Central memory CD8-positive, alpha-beta T cell (primary cell): ENCODE measurements at regions not wholly inside any gene's neighbourhood (a gene's known extent, or its start where the extent isn't known, plus 50 kb on each side); places are given as distances from the start of the nearest gene placed in this dataset.

Experiments
- ATAC-seq: fragments of 150-1000 bp; cut with Tn5 transposase; replicated peaks from 2 replicates; pipeline ENCODE4 v1.10.0; 2022; ENCODE audit warnings: mild to moderate bottlenecking, moderate FRiP score, moderate number of reproducible peaks; ENCODE audit not compliant: poor library complexity, severe bottlenecking; ENCODE audit errors: extremely low read depth
- DNase-seq, 2 donors: peaks; one replicate each; pipeline ENCODE4 v3.0.0; 2021; ENCODE audit warnings: low spot score in 2 of 2
- H3K27ac Mint-ChIP-seq: one replicate; pipeline ENCODE4 v1.8.0; 2022; ENCODE audit warnings: low read depth, mild to moderate bottlenecking, moderate library complexity, mixed read lengths
- H3K27me3 Mint-ChIP-seq: one replicate; pipeline ENCODE4 v1.8.0; 2022; ENCODE audit warnings: mixed read lengths
- H3K36me3 Mint-ChIP-seq: one replicate; pipeline ENCODE4 v1.8.0; 2022; ENCODE audit warnings: mild to moderate bottlenecking, moderate library complexity, mixed read lengths; ENCODE audit not compliant: insufficient read depth
- H3K4me1 Mint-ChIP-seq: one replicate; pipeline ENCODE4 v1.8.0; 2022; ENCODE audit warnings: mixed read lengths
- H3K4me3 Mint-ChIP-seq: one replicate; pipeline ENCODE4 v1.8.0; 2022; ENCODE audit warnings: mild to moderate bottlenecking, moderate library complexity, mixed read lengths
- H3K9me3 Mint-ChIP-seq: one replicate; pipeline ENCODE4 v1.8.0; 2022; ENCODE audit warnings: mixed read lengths

GRCh38 chr22:47332246-47332980 is 570.0 kb downstream of the TBC1D22A start:
- H3K4me1 Mint-ChIP-seq = no peaks in the 10 kb centered on the region
- no peak overlapping the region for H3K27ac Mint-ChIP-seq
- no peak for DNase-seq
- no peak for ATAC-seq
- no peaks in the 10 kb centered on the region for H3K36me3 Mint-ChIP-seq
- H3K9me3 Mint-ChIP-seq = peaks cover 8% of the 10 kb centered on the region
- no peak overlapping the region for H3K4me3 Mint-ChIP-seq
- peaks cover 37% of the 10 kb centered on the region for H3K27me3 Mint-ChIP-seq

GRCh38 chr22:47331750-47332149 is 569.3 kb downstream of the TBC1D22A start:
- no peak for ATAC-seq

GRCh38 chr22:47329727-47330650 is 567.5 kb downstream of the TBC1D22A start:
- H3K36me3 Mint-ChIP-seq = no peaks in the 10 kb centered on the region
- H3K27ac Mint-ChIP-seq = no peak overlapping the region
- DNase-seq (no peak), ATAC-seq (no peak)
- H3K4me3 Mint-ChIP-seq = no peak overlapping the region
- no peaks in the 10 kb centered on the region for H3K4me1 Mint-ChIP-seq
- H3K27me3 Mint-ChIP-seq = peaks cover 37% of the 10 kb centered on the region
- no peaks in the 10 kb centered on the region for H3K9me3 Mint-ChIP-seq

More at GRCh38 chr22:47331750-47332149, 569.3 kb downstream of the TBC1D22A start:
- Mint-ChIP-seq H3K4me1 (no peaks in the 10 kb centered on the region), H3K27ac (no peak overlapping the region), H3K9me3 (peaks cover 8% of the 10 kb centered on the region), H3K27me3 (peaks cover 37% of the 10 kb centered on the region), H3K36me3 (no peaks in the 10 kb centered on the region), H3K4me3 (no peak overlapping the region)
- DNase-seq = no peak

GRCh38 chr22:47328550-47329243 is 566.2 kb downstream of the TBC1D22A start:
- Mint-ChIP-seq H3K36me3 (no peaks in the 10 kb centered on the region), H3K27me3 (peaks cover 37% of the 10 kb centered on the region), H3K27ac (no peak overlapping the region), H3K9me3 (no peaks in the 10 kb centered on the region), H3K4me1 (no peaks in the 10 kb centered on the region), H3K4me3 (no peak overlapping the region)
- DNase-seq (no peak), ATAC-seq (no peak)

- H3K36me3 Mint-ChIP-seq = no peaks in the 10 kb centered on the region
- H3K27ac Mint-ChIP-seq = no peak overlapping the region
- no peak overlapping the region for H3K4me3 Mint-ChIP-seq
- H3K9me3 Mint-ChIP-seq = no peaks in the 10 kb centered on the region
- no peaks in the 10 kb centered on the region for H3K4me1 Mint-ChIP-seq
- H3K27me3 Mint-ChIP-seq = peaks cover 35% of the 10 kb centered on the region
- ATAC-seq (no peak), DNase-seq (no peak)
Observed at GRCh38 chr22:47327241-47327640, 564.8 kb downstream of the TBC1D22A start.

GRCh38 chr22:47325249-47325648 is 562.8 kb downstream of the TBC1D22A start:
- DNase-seq = no peak
- Mint-ChIP-seq H3K36me3 (no peaks in the 10 kb centered on the region), H3K27me3 (peaks cover 19% of the 10 kb centered on the region), H3K27ac (no peak overlapping the region), H3K4me3 (no peak overlapping the region), H3K9me3 (no peaks in the 10 kb centered on the region), H3K4me1 (no peaks in the 10 kb centered on the region)
- ATAC-seq = no peak

- no peak overlapping the region for H3K4me3 Mint-ChIP-seq
Observed at GRCh38 chr22:47324435-47324990, 562.1 kb downstream of the TBC1D22A start.

GRCh38 chr22:47323518-47323917 is 561.1 kb downstream of the TBC1D22A start:
- H3K9me3 Mint-ChIP-seq = no peaks in the 10 kb centered on the region
- no peaks in the 10 kb centered on the region for H3K36me3 Mint-ChIP-seq
- no peak for ATAC-seq
- no peak for DNase-seq
- H3K27ac Mint-ChIP-seq = no peak overlapping the region
- H3K4me1 Mint-ChIP-seq = no peaks in the 10 kb centered on the region
- peaks cover 9% of the 10 kb centered on the region for H3K27me3 Mint-ChIP-seq
- H3K4me3 Mint-ChIP-seq = no peak overlapping the region

More at GRCh38 chr22:47324435-47324990, 562.1 kb downstream of the TBC1D22A start:
- Mint-ChIP-seq H3K27me3 (peaks cover 12% of the 10 kb centered on the region), H3K36me3 (no peaks in the 10 kb centered on the region), H3K9me3 (no peaks in the 10 kb centered on the region), H3K27ac (no peak overlapping the region), H3K4me1 (no peaks in the 10 kb centered on the region)
- no peak for ATAC-seq
- no peak for DNase-seq

GRCh38 chr22:47322854-47323253 is 560.4 kb downstream of the TBC1D22A start:
- Mint-ChIP-seq H3K27me3 (peaks cover 11% of the 10 kb centered on the region), H3K27ac (no peak overlapping the region), H3K4me3 (no peak overlapping the region), H3K4me1 (no peaks in the 10 kb centered on the region), H3K36me3 (no peaks in the 10 kb centered on the region), H3K9me3 (no peaks in the 10 kb centered on the region)
- no peak for DNase-seq
- no peak for ATAC-seq

GRCh38 chr22:47320560-47320959 is 558.1 kb downstream of the TBC1D22A start:
- DNase-seq (no peak), ATAC-seq (no peak)
- Mint-ChIP-seq H3K4me1 (no peaks in the 10 kb centered on the region), H3K27ac (no peak overlapping the region), H3K36me3 (no peaks in the 10 kb centered on the region), H3K27me3 (peaks cover 20% of the 10 kb centered on the region), H3K9me3 (no peaks in the 10 kb centered on the region), H3K4me3 (no peak overlapping the region)

GRCh38 chr22:47318041-47318737 is 555.7 kb downstream of the TBC1D22A start:
- DNase-seq = no peak

More at GRCh38 chr22:47318041-47318737, 555.7 kb downstream of the TBC1D22A start:
- Mint-ChIP-seq H3K4me1 (no peaks in the 10 kb centered on the region), H3K27ac (no peak overlapping the region), H3K36me3 (no peaks in the 10 kb centered on the region), H3K27me3 (peaks cover 43% of the 10 kb centered on the region), H3K4me3 (no peak overlapping the region), H3K9me3 (no peaks in the 10 kb centered on the region)
- no peak for ATAC-seq
